Body of pancreas (tissue), 4 donors: ENCODE measurements at regions not wholly inside any gene's neighbourhood (a gene's known extent, or its start where the extent isn't known, plus 50 kb on each side); places are given as distances from the start of the nearest gene placed in this dataset.

ENCODE experiments used
- POLR2A ChIP-seq, 3 donors: fragments of 450-650 bp; IDR thresholded peaks; one replicate each; pipeline ENCODE4 v1.6.1; 2016; ENCODE audit warnings: antibody characterized with exemption in 3 of 3, mild to moderate bottlenecking in 2 of 3
- TF ChIP-seq, protein P1 (sequence below), 7 experiments: fragments of 450-650 bp in 4 of 7; fragments of 200-600 bp in 3 of 7; sonication (generic) in 3 of 7; IDR thresholded peaks; one replicate each; pipeline ENCODE4 v1.5.1; 2016 to 2019; ENCODE audit warnings: antibody characterized with exemption in 7 of 7

DNA sequence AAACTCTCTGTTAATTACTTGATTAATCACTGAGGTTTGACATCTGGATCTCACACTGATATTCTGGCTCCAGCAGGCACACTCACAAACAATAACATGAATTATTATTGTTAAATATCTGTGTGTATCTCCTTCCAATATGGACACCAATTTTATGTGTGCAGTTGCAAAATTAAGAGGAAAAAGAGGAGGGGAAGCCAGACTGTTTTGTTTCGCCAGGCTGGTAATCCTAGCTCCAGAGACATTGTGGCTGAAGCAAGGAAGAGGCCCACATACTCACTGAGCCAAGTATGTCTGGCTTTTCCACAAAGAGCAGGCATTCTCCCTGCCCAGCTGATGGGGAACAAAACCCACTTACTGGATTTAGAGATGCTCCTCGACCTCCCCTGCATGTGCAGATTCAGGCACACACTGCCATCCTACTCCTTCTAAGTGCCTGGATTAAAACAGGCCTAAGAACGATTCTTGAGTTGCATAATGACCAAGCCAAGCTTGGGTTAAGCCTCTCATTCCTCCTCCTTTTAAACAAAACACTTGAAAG lies 181.9 kb downstream of the ESM1 start:
- TF ChIP-seq, protein P1, sequence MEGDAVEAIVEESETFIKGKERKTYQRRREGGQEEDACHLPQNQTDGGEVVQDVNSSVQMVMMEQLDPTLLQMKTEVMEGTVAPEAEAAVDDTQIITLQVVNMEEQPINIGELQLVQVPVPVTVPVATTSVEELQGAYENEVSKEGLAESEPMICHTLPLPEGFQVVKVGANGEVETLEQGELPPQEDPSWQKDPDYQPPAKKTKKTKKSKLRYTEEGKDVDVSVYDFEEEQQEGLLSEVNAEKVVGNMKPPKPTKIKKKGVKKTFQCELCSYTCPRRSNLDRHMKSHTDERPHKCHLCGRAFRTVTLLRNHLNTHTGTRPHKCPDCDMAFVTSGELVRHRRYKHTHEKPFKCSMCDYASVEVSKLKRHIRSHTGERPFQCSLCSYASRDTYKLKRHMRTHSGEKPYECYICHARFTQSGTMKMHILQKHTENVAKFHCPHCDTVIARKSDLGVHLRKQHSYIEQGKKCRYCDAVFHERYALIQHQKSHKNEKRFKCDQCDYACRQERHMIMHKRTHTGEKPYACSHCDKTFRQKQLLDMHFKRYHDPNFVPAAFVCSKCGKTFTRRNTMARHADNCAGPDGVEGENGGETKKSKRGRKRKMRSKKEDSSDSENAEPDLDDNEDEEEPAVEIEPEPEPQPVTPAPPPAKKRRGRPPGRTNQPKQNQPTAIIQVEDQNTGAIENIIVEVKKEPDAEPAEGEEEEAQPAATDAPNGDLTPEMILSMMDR (IDR thresholded peaks at IDR 0.05) = no peak
- TF ChIP-seq POLR2A (IDR thresholded peaks at IDR 0.05) = no peak
